ENCODE measurements at regions not wholly inside any gene's neighbourhood (a gene's known extent, or its start where the extent isn't known, plus 50 kb on each side); places are given as distances from the start of the nearest gene placed in this dataset.
"Not testable (repeated sequence)": the region's sequence is repeated elsewhere in the genome, so short reads cannot be mapped to it uniquely, and the experiment has no call there.

GRCh38 chr21:24011087-24011486 lies 1596.2 kb downstream of the MRPL39 start:
- DNase-seq (ENCODE audit: low read depth in 2 of 2), result no peak

DNA sequence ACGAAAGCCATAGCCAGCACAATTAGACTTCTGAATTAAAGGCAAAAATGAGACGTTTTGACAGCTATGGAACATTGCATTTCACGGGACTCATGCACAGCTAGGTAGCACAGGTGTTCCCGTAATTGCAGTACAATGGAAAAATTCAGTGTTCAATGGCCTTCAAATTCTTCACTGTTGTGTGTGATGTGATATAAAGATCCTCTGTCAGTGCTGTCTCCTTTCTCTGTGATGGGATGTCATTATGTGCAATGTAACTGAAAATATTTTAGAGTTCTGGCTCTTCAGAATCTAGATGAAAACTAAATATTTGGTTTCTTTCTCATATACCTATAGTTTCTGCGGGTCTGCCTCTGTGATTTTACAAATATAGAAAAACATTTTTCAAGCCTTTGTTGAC lies 1599.7 kb downstream of the MRPL39 start:
- DNase-seq (ENCODE audit: low read depth in 2 of 2), result no peak

DNA sequence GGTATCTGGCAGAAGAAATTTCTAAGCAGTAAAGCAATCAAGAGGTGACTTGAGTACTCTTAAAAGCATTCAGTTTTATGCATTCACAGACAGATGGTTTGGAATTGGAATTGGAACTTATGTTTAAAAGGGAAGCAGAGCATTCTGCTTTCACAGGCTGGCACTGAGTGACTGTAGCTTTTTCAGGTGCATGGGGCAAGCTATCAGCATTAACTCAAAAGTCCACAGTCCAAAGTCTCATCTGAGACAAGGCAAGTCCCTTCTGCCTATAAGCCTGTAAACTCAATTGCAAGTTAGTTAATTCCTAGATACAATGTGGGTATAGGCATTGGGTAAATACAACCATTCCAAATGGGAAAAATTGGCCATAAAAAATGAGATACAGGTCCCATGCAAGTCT lies 1620.3 kb downstream of the MRPL39 start:
- DNase-seq (ENCODE audit: low read depth in 2 of 2), result no peak

GRCh38 chr21:23986214-23986613 lies 1621.1 kb downstream of the MRPL39 start:
- no peak for DNase-seq (ENCODE audit: low read depth in 2 of 2)

DNA sequence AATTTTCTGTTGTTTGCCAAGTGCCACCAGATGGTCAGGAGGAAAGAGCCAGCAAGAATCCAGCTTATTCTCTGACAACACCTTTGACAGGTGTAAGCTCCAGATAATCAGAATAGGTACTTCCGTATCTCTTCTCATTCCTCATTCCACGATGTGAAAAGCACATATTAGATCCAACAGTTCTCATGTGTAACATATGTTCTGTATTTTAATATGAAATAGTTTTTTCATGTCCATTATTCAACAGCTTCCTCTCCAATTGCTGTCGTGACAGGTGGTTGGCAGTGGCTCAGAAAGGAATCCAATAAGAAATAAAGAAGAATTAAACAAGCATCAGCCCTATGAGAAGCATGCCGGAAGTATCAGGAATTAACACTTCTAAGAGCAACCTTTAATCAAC lies 1624.7 kb downstream of the MRPL39 start:
- no peak for DNase-seq (ENCODE audit: low read depth in 2 of 2)

GRCh38 chr21:23977971-23978370 lies 1629.3 kb downstream of the MRPL39 start:
- no peak for DNase-seq (ENCODE audit: low read depth in 2 of 2)

DNA sequence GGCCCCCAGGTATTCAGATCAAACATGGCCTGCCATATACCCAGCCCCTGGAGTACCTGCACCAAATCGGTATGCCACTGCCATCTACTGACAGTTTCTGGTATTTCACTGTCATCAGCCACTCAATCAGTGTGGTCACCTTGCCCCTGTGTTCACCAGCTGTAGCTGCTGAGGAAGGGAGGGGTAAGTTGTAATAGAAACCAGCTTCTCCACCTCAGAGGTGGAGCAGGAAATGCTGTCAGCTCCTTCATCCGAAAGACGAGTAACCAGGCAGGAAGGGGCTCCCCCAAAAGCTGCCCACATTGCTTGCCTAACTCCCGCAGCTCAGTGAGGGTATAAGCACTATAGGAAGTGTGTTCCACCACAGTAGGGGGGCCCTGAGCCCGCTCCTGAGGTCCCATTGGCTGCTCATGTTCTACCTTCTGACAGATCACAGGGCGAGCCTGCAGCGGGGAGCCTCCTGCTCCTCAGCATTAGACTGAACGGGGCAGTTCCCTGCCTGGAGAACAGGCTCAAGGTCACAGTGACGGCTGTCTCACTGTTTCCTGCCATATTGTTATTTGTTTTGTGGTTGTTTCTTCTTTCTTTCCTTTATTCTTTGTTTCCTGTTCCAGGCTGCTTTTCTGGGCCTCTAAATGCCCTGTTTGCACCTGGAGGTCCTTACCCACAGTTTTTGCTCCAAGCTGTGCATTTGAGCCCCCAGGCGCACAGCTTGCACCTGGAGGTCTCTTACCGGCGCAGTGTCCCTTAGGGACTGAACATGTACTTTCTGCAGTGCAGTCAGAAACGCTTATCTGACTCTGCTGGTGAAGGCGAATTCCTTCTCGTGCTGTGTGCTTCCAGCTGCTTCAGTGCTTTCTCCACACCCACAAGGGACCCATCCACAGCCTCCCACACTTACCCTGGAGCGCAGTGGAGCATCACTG lies 1638.3 kb downstream of the MRPL39 start:
- peak; percentile 34 to 38 for DNase-seq (ENCODE audit: low read depth in 2 of 2)

DNA sequence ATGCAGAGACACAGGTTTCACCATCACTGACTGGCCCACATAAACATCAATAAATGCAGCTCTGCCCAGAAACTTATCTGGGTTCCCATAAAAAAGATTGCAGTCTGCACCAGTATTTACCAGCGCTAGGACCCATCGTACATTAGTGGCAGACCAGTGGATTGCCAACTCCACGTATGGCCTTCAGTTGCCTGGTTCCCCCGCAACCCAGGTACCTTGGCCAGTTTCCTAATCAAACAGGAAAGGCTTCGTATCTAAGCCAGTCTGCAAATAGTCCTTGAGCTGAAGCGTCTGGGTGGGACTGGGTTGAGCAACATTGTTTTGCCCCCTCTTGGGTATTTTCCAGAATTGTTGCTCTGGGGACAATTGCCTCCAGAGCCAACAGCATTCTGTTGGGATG lies 1639.3 kb downstream of the MRPL39 start:
- no peak for DNase-seq (ENCODE audit: low read depth in 2 of 2)

DNA sequence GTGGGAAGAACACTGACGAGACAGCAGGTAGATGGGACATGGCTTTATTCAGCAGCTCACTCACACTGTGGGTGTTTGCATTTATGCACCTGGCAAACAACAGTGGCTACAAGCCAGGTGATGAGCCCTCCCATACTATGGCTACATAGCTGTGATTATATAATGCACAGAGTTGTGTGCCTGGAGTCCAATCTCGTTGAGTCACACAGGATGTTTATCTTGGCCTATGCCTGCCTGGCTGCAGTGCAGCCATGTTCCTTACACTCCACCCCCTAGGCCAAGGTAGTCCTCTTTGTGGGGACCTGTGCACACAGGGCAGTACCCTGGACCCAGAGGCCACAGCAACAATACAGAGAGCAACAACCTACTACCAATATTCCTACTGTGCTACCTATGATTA lies 1643.8 kb downstream of the MRPL39 start:
- no peak for DNase-seq (ENCODE audit: low read depth in 2 of 2)

- DNase-seq (ENCODE audit: low read depth in 2 of 2), result no peak
Measured at GRCh38 chr21:23960769-23961168, 1646.5 kb downstream of the MRPL39 start.

DNA sequence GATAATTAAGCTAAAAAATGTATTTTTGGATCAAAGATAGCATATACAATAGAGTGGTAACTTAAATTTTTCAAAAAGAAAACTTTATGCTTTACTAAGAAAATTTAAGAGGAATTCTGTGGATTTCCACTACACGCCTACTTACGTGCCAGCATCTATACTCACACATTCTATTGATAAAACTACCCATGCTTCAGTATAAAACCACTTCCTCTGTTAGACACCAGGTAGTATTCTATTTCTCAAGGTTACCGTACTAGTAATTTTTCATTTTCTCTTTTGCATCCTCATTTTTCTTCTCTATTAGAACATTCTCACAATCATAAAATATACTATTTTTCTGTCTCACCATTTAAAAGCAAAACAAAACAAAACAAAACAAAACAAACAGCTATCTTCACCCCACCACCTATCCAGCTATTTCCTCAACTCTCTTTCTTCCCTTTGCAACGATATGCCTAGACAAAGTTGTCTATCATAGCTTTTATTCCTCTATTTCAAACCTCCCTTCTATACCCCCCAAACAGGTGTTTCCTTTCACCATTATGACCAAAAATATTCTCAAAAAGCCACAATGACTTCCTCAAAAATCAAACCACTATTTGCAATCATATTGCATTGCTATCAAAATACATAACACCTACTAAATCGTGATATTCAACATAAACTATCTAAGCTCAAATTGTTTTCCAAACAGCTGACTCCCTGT lies 1652.0 kb downstream of the MRPL39 start:
- DNase-seq (ENCODE audit: low read depth in 2 of 2), result no peak

DNA sequence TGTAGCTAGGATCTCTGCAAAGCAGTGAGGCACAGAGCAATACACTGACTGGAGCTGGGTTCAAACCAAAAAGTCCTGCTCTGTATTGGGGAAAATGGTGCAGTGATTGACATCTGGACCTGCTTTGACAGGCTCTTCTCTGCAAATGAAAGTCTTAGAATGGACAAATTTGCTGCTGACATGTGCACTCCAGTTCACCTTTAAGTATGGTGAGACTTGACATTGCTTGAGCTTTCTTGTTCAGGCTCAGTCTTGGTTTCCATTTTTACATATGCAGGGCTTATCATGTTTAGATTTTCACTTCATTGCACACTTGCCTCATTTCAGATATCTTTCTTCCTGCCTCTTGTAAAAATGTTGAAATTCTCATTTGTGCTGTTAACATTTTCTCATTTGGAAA lies 1655.0 kb downstream of the MRPL39 start:
- DNase-seq (ENCODE audit: low read depth in 2 of 2), result no peak

- no peak for DNase-seq (ENCODE audit: low read depth in 2 of 2)
Measured at GRCh38 chr21:23951251-23951650, 1656.0 kb downstream of the MRPL39 start.

GRCh38 chr21:23950344-23950743 lies 1656.9 kb downstream of the MRPL39 start:
- DNase-seq (ENCODE audit: low read depth in 2 of 2), result no peak

GRCh38 chr21:23949493-23949892 lies 1657.8 kb downstream of the MRPL39 start:
- DNase-seq (ENCODE audit: low read depth in 2 of 2), result no peak

GRCh38 chr21:23939369-23940065 lies 1667.8 kb downstream of the MRPL39 start:
- no peak for DNase-seq (ENCODE audit: low read depth in 2 of 2)

DNA sequence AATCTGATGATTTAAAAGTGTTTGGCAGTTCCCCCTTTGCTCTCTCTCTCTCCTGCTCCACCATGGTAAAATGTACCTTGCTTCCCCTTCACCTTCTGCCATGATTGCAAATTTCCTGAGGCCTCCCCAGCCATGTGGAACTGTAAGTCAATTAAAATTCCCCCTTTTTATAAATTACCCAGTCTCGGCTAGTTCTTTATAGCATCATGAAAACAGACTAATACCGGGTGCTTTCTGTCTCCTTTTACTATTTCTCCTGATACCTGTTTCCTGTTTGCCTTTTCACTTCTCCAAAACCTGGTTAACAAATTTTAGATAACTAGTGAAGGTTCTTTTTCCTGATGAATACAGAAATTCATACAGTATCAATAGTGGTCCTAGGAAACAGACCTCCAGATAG lies 1670.3 kb downstream of the MRPL39 start:
- no peak for DNase-seq (ENCODE audit: low read depth in 2 of 2)

- DNase-seq (ENCODE audit: low read depth in 2 of 2), result no peak
Measured at GRCh38 chr21:23936224-23936623, 1671.1 kb downstream of the MRPL39 start.

DNA sequence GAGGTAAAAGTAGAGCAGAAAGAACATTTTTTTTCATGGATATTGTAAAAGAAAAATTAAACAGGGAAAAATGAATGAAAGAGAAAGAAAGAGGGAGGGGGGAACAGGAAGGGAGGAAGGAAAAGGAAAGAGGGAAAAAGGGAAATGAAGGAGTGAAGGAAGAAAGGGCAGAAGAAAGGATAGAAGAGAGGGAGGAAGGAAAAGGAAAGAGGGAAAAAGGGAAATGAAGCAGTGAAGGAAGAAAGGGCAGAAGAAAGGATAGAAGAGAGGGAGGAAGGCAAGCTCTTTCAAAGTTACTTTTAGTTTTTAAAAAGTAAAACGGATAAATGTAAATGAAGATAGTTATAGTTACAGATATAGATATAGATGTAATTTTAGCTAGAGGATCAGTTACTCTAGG lies 1676.7 kb downstream of the MRPL39 start:
- DNase-seq (ENCODE audit: low read depth in 2 of 2), result no peak

- DNase-seq (ENCODE audit: low read depth in 2 of 2), result not testable (repeated sequence)
Measured at GRCh38 chr21:23926430-23926829, 1680.9 kb downstream of the MRPL39 start.

DNA sequence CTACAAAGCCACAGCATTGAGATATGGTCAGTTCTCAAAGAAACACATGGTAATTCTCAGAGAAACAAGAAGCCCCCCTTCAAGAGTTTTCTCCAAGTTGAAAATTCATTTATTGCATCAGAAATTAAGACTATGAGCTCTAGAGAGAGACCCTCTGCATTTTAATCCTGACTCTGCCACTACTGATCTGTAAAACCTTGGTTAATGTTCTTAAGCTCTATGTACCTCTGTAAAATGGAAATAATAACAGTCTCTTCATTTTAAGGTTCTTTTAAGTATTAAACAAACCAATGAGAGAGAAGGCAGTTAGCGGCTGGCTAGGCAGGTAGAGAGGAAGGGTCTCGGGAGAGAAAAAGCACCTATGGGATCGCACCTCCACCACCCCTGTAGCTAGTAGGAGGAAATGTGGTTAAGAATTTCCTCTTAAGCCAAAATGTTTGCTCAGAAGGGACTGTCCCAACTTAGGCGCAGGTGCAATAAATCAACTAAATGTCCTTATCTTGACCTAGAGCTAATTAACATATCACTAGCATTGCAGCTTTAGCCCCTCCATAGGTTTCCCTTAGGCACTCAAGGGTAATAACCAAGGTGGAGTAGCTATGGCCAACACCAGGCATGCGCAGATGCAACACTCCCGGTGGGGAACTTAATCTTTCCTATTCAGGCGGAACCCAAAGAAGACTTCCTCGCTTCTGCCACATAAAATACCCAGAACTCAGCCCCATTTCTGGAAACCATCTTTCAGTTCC lies 1685.4 kb downstream of the MRPL39 start:
- DNase-seq (ENCODE audit: low read depth in 2 of 2), result no peak

- no peak for DNase-seq (ENCODE audit: low read depth in 2 of 2)
Measured at GRCh38 chr21:23900727-23901126, 1706.6 kb downstream of the MRPL39 start.
